AG09309 (cell line): ENCODE measurements at regions not wholly inside any gene's neighbourhood (a gene's known extent, or its start where the extent isn't known, plus 50 kb on each side); places are given as distances from the start of the nearest gene placed in this dataset.

Experiments
- DNase-seq: peaks from one replicate; pipeline ENCODE4 v3.0.0-alpha.2; 2010; ENCODE audit warnings: low read depth
- H3K4me3 ChIP-seq: 2 replicates; pipeline ENCODE4 v1.5.1; 2011; ENCODE audit warnings: mild to moderate bottlenecking, low read depth, low read length, moderate library complexity; ENCODE audit not compliant: control insufficient read depth
- TF ChIP-seq, protein P1 (sequence below): IDR thresholded peaks from 2 replicates; pipeline ENCODE4 v1.5.1; 2011; ENCODE audit warnings: mild to moderate bottlenecking, low read depth, low read length, inconsistent platforms; ENCODE audit not compliant: insufficient read depth, control insufficient read depth; ENCODE audit errors: missing control alignments

DNA sequence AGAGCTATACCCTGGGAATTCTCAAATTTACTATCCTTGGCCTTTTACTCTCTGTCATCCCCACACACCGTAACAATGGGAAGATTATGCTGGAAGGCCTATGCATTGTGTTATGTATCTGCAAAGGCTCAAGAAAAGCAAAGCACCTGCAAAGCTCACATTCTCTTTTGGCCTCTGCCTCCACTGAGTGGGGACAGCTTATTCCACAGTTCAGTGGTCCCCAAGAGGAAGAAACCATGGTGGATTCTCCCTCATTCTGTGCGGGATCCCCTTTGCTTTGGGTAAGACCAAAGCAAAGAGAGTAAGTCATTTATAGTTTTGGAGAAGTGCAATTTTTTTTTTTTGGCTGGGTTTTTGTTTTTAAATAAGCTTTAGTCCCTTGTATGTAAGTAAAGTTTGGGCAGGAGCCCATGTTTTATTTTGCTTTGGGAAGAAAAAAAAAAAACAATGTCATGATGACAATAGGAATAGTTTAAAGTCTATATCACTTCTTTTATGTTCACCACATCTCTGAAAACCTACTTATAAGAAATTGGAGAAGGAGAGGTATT, 530.6 kb downstream of the FGF9 start:
- DNase-seq = no peak
- TF ChIP-seq, protein P1, sequence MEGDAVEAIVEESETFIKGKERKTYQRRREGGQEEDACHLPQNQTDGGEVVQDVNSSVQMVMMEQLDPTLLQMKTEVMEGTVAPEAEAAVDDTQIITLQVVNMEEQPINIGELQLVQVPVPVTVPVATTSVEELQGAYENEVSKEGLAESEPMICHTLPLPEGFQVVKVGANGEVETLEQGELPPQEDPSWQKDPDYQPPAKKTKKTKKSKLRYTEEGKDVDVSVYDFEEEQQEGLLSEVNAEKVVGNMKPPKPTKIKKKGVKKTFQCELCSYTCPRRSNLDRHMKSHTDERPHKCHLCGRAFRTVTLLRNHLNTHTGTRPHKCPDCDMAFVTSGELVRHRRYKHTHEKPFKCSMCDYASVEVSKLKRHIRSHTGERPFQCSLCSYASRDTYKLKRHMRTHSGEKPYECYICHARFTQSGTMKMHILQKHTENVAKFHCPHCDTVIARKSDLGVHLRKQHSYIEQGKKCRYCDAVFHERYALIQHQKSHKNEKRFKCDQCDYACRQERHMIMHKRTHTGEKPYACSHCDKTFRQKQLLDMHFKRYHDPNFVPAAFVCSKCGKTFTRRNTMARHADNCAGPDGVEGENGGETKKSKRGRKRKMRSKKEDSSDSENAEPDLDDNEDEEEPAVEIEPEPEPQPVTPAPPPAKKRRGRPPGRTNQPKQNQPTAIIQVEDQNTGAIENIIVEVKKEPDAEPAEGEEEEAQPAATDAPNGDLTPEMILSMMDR = no peak
- H3K4me3 ChIP-seq = no peak overlapping the region

DNA sequence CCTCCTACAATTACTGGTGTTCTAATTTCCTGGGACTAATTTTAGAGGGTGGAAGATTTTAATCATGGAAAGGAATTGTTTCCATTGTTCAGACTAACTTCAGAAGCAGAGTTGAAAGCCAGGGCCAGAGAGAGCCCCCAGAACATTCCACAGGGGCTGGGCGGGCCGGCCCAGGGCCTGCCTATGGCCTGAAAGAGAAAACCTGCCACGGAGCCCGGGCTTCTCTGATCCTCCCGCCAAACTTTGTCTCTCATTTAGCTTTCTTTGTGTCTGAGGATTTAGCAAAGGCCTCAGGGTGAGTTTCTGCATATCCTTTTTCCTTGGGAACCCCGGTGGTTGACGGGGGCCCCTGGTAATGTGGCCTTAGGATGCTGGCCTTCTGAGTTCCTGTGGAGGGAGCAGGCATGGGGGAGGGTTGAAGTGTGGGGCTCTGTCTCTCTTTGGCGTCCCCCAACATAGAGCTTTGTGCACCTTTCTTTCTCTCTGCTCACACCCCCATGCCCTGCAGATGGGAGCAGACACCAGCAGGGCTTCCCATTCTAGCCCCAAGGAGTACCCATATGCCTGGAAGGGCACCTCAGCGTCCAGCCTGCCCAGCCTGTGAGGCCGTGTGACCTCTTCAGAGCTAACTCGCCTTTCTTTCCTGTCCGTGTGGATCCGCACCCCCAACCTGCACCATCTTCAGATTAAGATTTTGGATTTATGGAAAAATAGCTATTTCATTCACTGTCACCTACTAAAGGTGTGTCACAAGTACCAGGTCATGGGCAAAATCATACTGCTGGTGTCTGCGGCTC, 539.5 kb downstream of the FGF9 start:
- H3K4me3 ChIP-seq = no peak overlapping the region
- TF ChIP-seq, protein P1 = no peak
- no peak for DNase-seq

DNA sequence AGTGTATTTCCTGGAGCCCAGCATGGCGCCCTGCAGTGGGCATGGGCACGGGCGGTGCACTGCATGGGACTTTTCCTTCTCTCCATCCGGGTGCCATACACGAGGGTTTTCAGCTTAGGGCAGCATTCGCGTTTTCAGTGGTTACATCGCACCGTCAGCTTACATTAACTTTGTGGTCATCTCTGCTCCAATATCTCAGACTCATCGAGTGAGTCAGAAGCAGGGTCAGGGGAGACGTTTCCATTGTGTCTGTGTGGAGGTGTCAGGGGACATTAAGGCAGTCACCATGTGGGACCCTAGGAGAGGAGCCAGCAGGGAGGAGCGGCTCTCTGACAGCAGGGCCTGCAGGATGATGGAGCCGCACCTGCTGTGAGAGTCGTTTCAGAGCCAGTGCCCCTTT, 541.0 kb downstream of the FGF9 start:
- no peak overlapping the region for H3K4me3 ChIP-seq
- TF ChIP-seq, protein P1 = no peak
- no peak for DNase-seq

DNA sequence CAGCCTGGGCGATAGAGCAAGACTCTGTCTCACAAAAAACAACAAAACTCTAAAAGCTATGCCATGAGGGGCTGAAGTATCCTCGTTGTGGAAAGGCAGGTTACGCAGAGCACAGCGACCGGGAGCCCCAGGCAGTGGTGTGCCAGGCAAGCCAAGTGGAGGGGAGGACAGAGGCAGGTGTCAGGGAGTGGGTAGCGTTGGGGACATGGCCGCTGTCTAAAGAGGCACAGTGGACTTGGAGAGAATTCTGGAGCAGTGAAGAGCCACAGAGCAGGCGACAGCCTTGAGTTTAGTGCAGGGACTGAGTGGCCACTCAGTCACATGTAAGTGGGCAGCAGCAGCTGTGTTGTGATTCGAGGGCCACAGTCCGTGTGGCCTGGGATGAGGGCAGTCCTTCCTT, 541.7 kb downstream of the FGF9 start:
- H3K4me3 ChIP-seq = no peak overlapping the region
- DNase-seq = no peak

DNA sequence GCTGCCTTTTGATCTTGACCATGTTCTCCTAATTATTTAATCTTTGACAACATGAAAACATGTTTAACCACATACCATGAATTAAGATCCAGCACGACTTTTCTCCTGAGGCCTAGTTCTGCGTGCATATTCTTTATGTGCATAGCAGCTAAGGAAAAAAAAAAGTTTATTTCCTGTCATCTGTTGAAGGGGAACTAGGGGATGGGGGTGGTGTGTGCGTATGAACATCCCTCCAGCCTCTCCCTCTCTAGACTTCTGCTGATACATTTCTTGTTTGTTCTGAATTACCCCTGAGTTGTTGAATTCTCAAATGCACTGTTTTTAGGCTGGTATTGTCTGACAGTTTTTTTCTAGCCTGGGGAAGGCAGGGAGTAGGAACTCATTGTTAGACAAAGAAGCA, 543.3 kb downstream of the FGF9 start:
- H3K4me3 ChIP-seq = no peak overlapping the region
- TF ChIP-seq, protein P1 = no peak
- no peak for DNase-seq

More for the DNA sequence above, 541.7 kb downstream of the FGF9 start:
- TF ChIP-seq, protein P1 = no peak

DNA sequence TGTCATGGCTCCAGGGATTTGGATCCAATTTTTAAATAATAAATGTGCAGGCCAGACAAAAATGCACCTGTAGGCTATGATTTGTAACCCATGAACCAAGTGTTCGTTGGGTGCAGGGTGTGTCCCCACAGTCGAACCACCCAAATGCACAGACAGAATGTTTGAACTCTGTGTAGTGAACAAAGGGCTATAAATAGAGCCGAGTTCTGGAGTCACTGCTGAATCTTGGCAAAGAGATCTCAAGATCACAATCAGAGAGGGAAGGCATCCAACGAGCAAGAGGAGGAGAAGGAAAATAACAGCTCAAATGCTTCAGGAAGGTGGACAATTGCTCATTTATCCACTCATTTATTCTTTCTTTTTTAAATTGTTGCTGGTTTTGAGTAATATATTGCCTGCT, 547.9 kb downstream of the FGF9 start:
- no peak for DNase-seq
- H3K4me3 ChIP-seq = no peak overlapping the region
- TF ChIP-seq, protein P1 = no peak

DNA sequence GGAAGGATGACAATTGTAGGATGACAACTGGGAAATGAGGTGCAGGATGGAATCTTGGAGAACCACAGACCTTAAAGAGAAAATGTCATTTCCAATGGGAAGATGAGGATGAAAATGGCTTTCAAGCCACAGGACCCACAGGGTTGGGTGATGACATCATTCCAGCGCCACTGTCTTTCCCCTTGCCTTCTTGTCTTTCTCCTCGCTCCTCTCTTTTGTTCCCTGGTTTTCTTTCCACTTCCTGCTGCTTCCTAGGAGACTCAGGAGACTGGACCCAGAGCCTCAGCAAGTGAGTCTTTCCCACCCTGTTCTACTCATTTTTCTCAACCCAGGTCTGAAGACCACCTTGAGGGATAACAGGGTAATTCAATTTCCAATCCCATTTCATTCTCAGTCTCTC, 548.8 kb downstream of the FGF9 start:
- H3K4me3 ChIP-seq = no peak overlapping the region
- TF ChIP-seq, protein P1 = no peak
- DNase-seq = no peak
